UCSD-AML1 (cell line): ENCODE measurements at regions not wholly inside any gene's neighbourhood (a gene's known extent, or its start where the extent isn't known, plus 50 kb on each side); places are given as distances from the start of the nearest gene placed in this dataset.
"Not testable (repeated sequence)": the region's sequence is repeated elsewhere in the genome, so short reads cannot be mapped to it uniquely, and the experiment has no call there.

Experiments used
- DNase-seq: peaks from one replicate; lab custom pipeline; 2025; ENCODE audit not compliant: unreplicated experiment; lab: John Stamatoyannopoulos, UW

- no peak for DNase-seq
Observed at GRCh38 chr11:70547821-70548670, 149.7 kb downstream of the CTTN start.

- no peak for DNase-seq
Observed at GRCh38 chr11:70548976-70549375, 150.6 kb downstream of the CTTN start.

- DNase-seq = no peak
Observed at GRCh38 chr11:70549386-70549785, 151.1 kb downstream of the CTTN start.

GRCh38 chr11:70549796-70550195, 151.5 kb downstream of the CTTN start:
- DNase-seq = no peak

- no peak for DNase-seq
Observed at GRCh38 chr11:70550456-70551195, 152.3 kb downstream of the CTTN start.

- DNase-seq = no peak
Observed at GRCh38 chr11:70551351-70552166, 153.2 kb downstream of the CTTN start.

GRCh38 chr11:70552167-70553150, 154.1 kb downstream of the CTTN start:
- no peak for DNase-seq

GRCh38 chr11:70555078-70555477, 156.7 kb downstream of the CTTN start:
- no peak for DNase-seq

GRCh38 chr11:70556884-70557741, 158.8 kb downstream of the CTTN start:
- no peak for DNase-seq

- no peak for DNase-seq
Observed at GRCh38 chr11:70557742-70558485, 159.6 kb downstream of the CTTN start.

GRCh38 chr11:70558681-70559080, 160.4 kb downstream of the CTTN start:
- no peak for DNase-seq

GRCh38 chr11:70559516-70559915, 161.2 kb downstream of the CTTN start:
- DNase-seq = no peak

GRCh38 chr11:70560621-70561020, 162.3 kb downstream of the CTTN start:
- DNase-seq = not testable (repeated sequence)

- no peak for DNase-seq
Observed at GRCh38 chr11:70566768-70567530, 168.6 kb downstream of the CTTN start.

GRCh38 chr11:70567680-70568034, 169.3 kb downstream of the CTTN start:
- DNase-seq = no peak

GRCh38 chr11:70568035-70568813, 169.9 kb downstream of the CTTN start:
- peak; percentile 52 for DNase-seq
